Islet of Langerhans (tissue), 1 donor: ENCODE measurements at regions not wholly inside any gene's neighbourhood (a gene's known extent, or its start where the extent isn't known, plus 50 kb on each side); places are given as distances from the start of the nearest gene placed in this dataset.
A peak's percentile ranks its signal among the peaks of the same experiment; 100 is the strongest.

Source experiments
- FAIRE-seq: peaks from one replicate; lab custom pipeline; 2011; peaks lifted over from hg19 to GRCh38; lab: Jason Lieb, UNC

- no peak for FAIRE-seq
Measured at GRCh38 chr18:33817096-33817495, 239.1 kb downstream of the ASXL3 start.

GRCh38 chr18:33814546-33814945, 236.5 kb downstream of the ASXL3 start:
- FAIRE-seq = no peak

DNA sequence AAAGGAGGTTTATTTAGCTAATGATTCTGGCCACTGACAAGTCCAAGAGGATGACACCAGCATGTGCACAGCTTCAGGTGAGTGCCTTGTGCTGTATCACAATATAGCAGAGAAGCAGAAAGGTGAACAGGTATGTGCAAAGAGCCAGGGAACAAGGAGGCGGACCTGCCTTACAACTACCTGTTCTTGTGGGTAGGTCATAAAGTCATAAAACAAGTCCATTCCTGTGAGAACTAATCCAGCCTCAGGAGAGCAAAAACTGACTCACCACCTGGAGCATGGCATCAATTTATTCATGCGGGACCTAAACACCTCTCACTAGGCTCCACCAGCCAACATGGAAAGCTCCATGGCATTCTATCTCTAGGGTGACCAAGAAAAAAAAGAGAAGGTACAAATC, 234.2 kb downstream of the ASXL3 start:
- no peak for FAIRE-seq

GRCh38 chr18:33805592-33805991, 227.6 kb downstream of the ASXL3 start:
- peak; percentile 71 for FAIRE-seq

DNA sequence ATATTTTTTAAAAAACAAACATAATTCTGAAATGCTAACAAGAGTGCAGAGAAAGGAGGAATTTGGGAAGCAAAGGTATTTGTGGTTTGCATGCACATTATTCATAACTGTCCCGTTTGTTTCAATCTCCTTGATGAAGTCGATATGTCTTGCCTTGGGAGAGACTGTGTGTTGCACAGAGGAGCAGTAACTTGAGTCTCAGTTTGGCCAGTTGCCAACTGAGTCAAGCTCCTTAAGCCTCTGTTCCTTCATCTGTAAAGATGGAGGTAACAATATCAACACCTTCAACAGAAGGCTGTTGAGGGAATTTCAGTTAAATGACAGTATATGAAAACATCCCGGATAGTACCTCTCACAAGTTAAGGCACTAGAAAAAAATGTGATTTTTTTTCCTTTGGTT, 226.2 kb downstream of the ASXL3 start:
- peak; percentile 84 for FAIRE-seq

DNA sequence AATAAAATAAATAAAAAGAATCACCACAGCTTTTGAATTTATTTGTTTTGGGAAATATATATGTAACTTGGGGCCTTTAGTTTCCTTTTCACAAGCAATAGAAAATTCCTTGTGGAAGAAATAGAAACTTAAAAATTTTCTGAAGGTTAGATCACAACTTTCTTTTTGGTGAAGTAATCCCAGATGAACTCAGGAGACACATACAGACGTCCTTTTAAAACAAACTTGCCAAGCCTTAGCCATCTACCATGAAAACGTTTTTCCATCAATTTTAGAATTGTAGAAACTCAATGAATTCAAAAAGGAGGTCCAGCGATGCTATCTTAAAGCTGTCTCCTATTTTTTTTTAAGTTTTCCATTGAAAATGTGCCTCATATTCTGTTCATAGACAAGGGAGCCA, 225.6 kb downstream of the ASXL3 start:
- no peak for FAIRE-seq

DNA sequence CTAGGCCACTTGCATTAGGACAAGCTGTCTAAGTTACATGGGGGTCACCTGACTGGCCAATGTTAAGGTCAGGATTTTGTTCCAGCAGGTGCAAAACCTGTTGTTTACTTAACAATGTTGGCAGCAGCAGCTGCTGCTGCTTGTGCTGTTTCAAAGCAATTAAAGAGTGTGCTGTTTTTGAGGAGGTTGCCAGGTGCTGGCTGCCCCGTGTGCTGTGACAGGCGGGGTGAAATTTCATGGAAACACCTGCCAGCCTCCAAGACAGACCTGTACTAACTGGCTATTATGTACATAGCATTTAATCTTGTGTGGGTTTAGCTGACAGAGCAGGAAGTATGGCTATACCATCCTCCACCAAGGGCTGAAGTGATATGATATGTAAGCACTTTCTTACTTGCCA, 224.9 kb downstream of the ASXL3 start:
- FAIRE-seq = peak; percentile 99
